Activated T-cell treated with anti-CD3 and anti-CD28 coated beads, Interleukin-2, amount 50 U/mL, for 24 hours (primary cell): ENCODE measurements at regions not wholly inside any gene's neighbourhood (a gene's known extent, or its start where the extent isn't known, plus 50 kb on each side); places are given as distances from the start of the nearest gene placed in this dataset.

ENCODE experiments used
- DNase-seq: peaks from one replicate; pipeline ENCODE4 v3.0.0-alpha.2; 2020
- H3K27ac Mint-ChIP-seq: 2 replicates; pipeline ENCODE4 v1.8.0; 2020; ENCODE audit warnings: mild to moderate bottlenecking, mixed read lengths
- H3K27me3 Mint-ChIP-seq: 2 replicates; pipeline ENCODE4 v1.8.0; 2020; ENCODE audit warnings: mixed read lengths
- H3K36me3 Mint-ChIP-seq: 2 replicates; pipeline ENCODE4 v1.8.0; 2020; ENCODE audit warnings: low read depth, mixed read lengths
- H3K4me1 Mint-ChIP-seq: 2 replicates; pipeline ENCODE4 v1.8.0; 2020; ENCODE audit warnings: low read depth, mixed read lengths
- H3K4me3 Mint-ChIP-seq: 2 replicates; pipeline ENCODE4 v1.8.0; 2020; ENCODE audit warnings: mild to moderate bottlenecking, moderate library complexity, mixed read lengths
- H3K9me3 Mint-ChIP-seq: 2 replicates; pipeline ENCODE4 v1.8.0; 2020; ENCODE audit warnings: mixed read lengths

DNA sequence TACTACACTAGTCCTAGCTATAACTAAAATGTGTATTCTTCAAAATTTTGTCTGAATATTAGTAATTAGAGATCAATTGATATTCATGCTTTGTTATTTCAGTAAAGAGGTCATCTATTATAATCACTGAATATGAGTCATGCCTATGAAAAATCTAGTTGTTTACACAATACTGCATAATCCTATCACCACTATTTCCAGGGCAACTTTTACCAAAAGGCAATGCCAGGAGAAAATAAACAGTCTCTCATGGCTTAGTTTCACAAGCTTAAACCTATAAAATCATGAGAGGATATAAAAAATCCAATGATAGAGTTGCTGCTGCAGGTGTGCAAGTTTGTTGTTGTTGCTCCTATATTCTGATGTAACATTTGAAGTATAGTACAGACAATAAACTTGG is 149.9 kb upstream of the COL1A2 start:
- Mint-ChIP-seq H3K27me3 (no peaks in the 10 kb centered on the region), H3K9me3 (no peaks in the 10 kb centered on the region), H3K36me3 (no peaks in the 10 kb centered on the region), H3K4me3 (no peak overlapping the region), H3K27ac (no peak overlapping the region), H3K4me1 (no peaks in the 10 kb centered on the region)
- DNase-seq, result no peak

DNA sequence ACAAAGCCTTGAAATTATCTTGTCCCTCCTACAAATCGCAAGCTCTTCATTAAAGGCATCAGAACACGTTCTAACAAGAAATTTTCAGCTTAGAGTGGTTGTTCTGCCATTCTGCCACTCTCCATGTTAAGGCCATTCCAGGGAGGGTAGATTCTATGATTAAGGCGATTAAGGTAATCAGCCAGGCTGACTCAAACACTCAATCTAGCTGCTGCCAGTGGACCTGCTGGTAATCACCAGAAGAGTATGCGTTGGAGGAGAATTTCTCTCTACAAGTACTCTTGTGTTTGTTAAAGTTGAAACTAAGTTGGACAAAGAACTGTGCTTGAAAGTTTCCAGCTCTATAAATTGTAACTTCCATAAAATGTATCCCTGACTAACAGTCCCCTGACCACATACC is 149.2 kb upstream of the COL1A2 start:
- H3K4me3 Mint-ChIP-seq, result no peak overlapping the region
- no peak for DNase-seq
- no peaks in the 10 kb centered on the region for H3K4me1 Mint-ChIP-seq
- no peaks in the 10 kb centered on the region for H3K27me3 Mint-ChIP-seq
- H3K9me3 Mint-ChIP-seq, result no peaks in the 10 kb centered on the region
- H3K36me3 Mint-ChIP-seq, result no peaks in the 10 kb centered on the region
- no peak overlapping the region for H3K27ac Mint-ChIP-seq

DNA sequence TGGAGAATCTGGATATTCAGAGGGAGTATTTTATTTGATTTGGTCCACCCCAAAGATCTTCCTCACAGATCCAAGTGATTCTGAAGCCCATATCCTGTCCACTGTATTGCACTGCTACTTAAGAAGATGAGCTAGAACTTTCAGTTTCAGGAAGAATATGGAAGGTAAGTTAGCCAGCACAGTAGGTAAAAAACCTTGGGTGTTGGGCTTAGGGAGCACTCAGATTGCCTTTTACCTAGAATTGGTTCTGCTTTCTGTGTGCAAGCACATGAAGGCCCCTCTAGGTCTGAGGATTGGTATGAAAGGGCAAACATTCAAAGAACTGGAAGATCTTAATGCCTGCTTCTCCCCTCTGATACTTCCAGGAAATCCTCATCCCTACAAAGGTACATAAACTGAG is 146.7 kb upstream of the COL1A2 start:
- no peaks in the 10 kb centered on the region for H3K27me3 Mint-ChIP-seq
- no peak overlapping the region for H3K4me3 Mint-ChIP-seq
- DNase-seq, result no peak
- H3K9me3 Mint-ChIP-seq, result no peaks in the 10 kb centered on the region
- no peak overlapping the region for H3K27ac Mint-ChIP-seq
- no peaks in the 10 kb centered on the region for H3K36me3 Mint-ChIP-seq
- no peaks in the 10 kb centered on the region for H3K4me1 Mint-ChIP-seq

DNA sequence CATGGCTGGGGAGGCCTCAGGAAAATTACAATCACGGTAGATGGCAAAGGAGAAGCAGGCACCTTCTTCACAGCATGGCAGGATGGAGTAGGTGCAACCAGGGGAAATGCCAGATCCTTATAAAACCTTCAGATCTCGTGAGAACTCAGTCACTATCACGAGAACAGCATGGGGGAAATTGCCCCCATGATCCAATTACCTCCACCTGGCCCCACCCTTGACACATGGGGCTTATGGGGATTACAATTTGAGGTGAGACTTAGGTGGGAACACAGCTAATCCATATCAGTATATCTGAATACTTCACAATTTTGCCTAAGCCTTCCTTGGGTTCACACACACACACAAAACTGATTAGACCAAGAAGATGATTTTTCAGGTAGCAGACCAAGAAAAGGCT is 145.1 kb upstream of the COL1A2 start:
- DNase-seq, result no peak
- no peak overlapping the region for H3K4me3 Mint-ChIP-seq
- H3K36me3 Mint-ChIP-seq, result no peaks in the 10 kb centered on the region
- H3K27ac Mint-ChIP-seq, result no peak overlapping the region
- H3K9me3 Mint-ChIP-seq, result no peaks in the 10 kb centered on the region
- H3K27me3 Mint-ChIP-seq, result no peaks in the 10 kb centered on the region
- H3K4me1 Mint-ChIP-seq, result no peaks in the 10 kb centered on the region

DNA sequence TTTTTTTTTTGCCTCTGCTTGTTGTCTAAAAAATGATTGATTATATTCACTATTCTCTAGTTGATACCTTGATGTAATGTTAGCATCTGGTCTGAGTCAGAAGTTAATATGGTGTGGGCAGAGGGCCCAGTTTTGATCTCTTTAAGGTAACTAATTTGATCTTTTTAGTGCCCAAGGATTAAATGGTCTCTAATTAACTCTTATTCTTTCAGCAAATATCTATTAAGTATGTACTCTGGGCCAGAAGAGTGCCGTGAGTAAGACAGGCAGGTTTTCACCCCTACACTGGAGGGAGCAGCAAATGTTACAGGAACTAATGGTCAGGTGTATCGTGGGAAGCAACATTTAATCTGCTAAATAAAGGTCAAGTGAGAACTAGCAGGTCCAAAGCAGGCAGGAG is 144.6 kb upstream of the COL1A2 start:
- no peaks in the 10 kb centered on the region for H3K27me3 Mint-ChIP-seq
- H3K36me3 Mint-ChIP-seq, result no peaks in the 10 kb centered on the region
- DNase-seq, result no peak
- no peaks in the 10 kb centered on the region for H3K4me1 Mint-ChIP-seq
- H3K4me3 Mint-ChIP-seq, result no peak overlapping the region
- no peak overlapping the region for H3K27ac Mint-ChIP-seq
- H3K9me3 Mint-ChIP-seq, result no peaks in the 10 kb centered on the region

DNA sequence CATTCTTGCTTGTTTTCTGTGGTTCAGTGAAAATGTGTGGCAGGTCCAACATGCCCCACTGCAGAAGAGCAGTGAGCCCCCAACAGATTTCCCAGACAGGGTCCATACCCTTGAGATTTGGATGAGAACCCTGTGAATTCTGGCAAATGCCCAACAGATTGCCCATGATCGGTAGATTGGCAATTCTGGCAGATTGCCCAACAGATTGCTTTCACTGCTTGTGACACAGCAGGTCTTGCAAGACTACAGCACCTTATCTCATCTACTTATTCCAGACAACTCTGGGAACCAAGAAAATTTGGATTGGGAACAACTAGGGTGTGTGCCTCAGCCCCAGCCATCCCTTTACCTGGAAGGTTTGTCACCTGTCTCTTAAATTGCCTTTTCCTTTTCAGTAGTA is 143.7 kb upstream of the COL1A2 start:
- no peak overlapping the region for H3K4me3 Mint-ChIP-seq
- H3K9me3 Mint-ChIP-seq, result no peaks in the 10 kb centered on the region
- H3K36me3 Mint-ChIP-seq, result no peaks in the 10 kb centered on the region
- no peaks in the 10 kb centered on the region for H3K4me1 Mint-ChIP-seq
- H3K27me3 Mint-ChIP-seq, result no peaks in the 10 kb centered on the region
- DNase-seq, result no peak
- no peak overlapping the region for H3K27ac Mint-ChIP-seq

DNA sequence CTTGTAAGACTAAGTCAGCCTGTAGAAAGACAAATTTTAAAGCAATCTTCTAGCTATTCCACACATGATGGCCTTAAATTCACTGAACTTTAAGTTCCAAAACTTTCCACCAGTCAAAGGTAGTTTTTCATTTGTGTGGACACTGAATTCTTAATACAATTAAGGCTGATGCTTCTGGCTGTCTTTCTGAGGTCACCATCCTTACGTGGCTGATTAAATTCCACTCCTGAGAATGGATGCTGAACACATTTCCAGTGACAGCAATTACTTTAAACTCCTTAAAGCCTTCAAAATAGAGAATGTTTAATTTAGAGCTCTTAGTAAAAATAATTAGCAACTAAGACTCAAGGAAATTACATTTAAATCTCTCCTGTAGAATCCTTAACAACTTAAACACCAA is 142.6 kb upstream of the COL1A2 start:
- Mint-ChIP-seq H3K27me3 (no peaks in the 10 kb centered on the region), H3K4me3 (no peak overlapping the region), H3K9me3 (no peaks in the 10 kb centered on the region), H3K36me3 (no peaks in the 10 kb centered on the region), H3K27ac (no peak overlapping the region), H3K4me1 (no peaks in the 10 kb centered on the region)
- DNase-seq, result no peak

DNA sequence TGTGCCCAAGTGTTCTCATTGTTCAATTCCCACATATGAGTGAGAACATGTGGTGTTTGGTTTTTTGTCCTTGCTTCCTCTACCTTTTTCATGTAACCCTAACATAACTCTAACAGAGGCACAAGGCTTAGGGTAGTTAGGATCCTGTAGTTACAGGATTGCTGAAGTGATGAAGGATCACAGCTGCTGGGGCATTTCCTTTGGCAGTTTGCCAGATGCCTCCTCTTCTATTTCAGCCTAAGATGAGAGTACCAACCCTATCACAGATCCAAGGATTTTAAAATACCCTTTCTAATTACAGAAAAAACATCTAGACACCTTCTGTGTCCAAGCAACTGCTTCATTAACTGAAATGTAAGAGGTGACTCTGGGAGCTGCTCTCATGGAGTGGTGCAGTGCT is 141.7 kb upstream of the COL1A2 start:
- Mint-ChIP-seq H3K27ac (no peak overlapping the region), H3K27me3 (no peaks in the 10 kb centered on the region), H3K4me1 (no peaks in the 10 kb centered on the region), H3K9me3 (no peaks in the 10 kb centered on the region), H3K36me3 (no peaks in the 10 kb centered on the region), H3K4me3 (no peak overlapping the region)
- DNase-seq, result no peak

DNA sequence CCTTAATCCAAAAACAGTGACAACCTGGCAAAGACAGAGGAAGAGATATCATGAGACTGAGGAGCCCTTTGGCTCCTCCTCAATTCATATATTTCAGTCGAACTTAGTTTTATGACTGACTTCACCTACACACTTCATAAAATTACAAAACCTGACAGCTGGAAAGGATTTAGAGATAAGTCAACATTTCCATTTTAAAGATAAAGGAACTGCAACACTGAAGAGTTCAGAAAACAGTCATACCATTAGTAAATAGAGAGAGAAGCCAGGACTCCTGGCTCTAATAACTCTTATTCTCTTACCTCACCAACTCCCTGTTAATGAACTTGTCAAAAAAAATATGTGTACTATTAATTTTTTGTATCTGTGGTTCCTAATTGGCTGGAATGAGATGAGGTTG is 141.0 kb upstream of the COL1A2 start:
- Mint-ChIP-seq H3K27me3 (no peaks in the 10 kb centered on the region), H3K36me3 (no peaks in the 10 kb centered on the region), H3K27ac (no peak overlapping the region), H3K9me3 (no peaks in the 10 kb centered on the region), H3K4me3 (no peak overlapping the region), H3K4me1 (no peaks in the 10 kb centered on the region)
- DNase-seq, result no peak

DNA sequence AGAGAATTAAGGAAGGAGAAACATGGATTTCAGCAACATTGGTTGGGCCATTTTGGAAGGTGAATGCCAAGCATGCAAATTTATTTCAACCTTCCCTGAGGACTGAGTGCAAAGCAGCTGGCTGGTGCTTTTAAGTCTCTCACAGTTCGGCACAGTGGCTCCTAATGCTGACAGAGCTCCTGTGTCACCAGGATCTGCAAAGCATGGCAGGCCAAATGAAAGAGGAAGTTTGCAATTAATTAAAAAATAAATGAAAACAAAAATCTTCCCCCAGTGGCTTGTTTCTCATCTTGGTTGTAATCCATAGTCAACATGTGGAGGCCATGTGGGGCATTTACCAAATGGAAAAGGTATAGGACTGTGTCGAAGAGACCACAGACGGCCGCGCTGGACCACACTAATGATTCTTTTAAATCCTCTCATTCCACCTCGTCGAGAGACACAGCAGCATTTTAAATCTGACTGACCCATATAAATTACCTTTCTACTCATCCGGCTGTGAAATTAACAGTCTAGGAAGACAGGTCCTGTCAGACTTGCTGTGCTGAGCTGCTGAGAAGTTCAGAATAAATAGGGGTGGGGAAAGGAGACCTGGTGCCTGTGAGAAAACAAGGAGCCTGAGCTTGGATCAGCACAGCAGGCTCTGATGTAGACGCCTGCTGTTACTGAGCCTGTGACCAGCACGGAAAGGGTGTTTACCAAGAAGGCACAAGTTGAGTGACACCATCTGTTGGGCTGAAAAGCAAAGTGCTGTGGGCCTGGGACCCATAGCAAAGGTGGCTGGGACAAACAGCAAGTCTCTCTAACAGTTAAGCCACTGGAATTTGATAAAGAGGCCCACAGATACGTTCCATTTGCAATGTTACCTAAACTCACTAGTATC is 136.0 kb upstream of the COL1A2 start:
- no peak for DNase-seq
- no peak overlapping the region for H3K27ac Mint-ChIP-seq
- no peaks in the 10 kb centered on the region for H3K9me3 Mint-ChIP-seq
- H3K4me3 Mint-ChIP-seq, result no peak overlapping the region
- H3K36me3 Mint-ChIP-seq, result no peaks in the 10 kb centered on the region
- H3K27me3 Mint-ChIP-seq, result peaks cover 13% of the 10 kb centered on the region
- H3K4me1 Mint-ChIP-seq, result no peaks in the 10 kb centered on the region

DNA sequence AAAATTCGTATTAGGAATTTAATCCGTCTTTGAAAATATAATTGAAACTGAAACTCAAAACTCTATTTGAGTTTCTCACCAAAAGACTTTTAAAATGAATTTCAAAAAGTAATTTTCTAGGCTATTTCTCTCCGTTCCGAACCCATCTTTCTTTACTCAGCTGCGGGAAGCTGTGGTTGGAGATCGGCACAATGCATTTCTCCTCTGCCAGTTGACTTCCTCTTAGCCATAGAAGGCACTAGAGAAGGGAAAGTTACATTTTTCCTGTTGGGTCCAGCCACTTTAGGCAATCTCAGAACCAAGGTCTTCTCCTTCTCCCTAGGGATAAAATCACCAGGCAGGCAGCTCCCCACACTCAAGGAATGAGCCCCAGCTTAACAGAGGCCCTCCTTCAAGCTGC is 133.6 kb upstream of the COL1A2 start:
- Mint-ChIP-seq H3K27me3 (peaks cover 13% of the 10 kb centered on the region), H3K9me3 (no peaks in the 10 kb centered on the region), H3K4me1 (no peaks in the 10 kb centered on the region), H3K36me3 (no peaks in the 10 kb centered on the region), H3K4me3 (no peak overlapping the region), H3K27ac (no peak overlapping the region)
- no peak for DNase-seq

DNA sequence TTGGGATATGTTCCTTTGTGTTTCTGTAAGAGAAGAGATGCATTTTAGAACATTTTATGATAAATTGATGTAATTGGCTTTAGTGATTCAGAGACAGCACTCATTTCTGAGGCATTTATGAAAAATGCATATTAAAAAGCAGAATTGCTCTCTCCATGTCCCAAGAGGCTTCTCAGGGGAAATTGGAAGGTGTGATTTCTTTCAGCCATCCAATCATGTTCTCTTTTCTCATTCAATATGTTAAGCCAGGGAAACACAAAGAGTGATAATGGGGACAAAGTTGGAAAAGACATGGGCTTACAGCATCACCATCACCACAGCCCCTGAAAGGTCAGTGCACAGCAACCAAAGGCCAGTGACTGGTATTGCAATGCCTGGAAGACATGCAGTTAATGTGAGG is 129.9 kb upstream of the COL1A2 start:
- Mint-ChIP-seq H3K4me1 (no peaks in the 10 kb centered on the region), H3K4me3 (no peak overlapping the region), H3K27me3 (peaks cover 10% of the 10 kb centered on the region), H3K27ac (no peak overlapping the region), H3K36me3 (no peaks in the 10 kb centered on the region), H3K9me3 (no peaks in the 10 kb centered on the region)
- DNase-seq, result no peak

DNA sequence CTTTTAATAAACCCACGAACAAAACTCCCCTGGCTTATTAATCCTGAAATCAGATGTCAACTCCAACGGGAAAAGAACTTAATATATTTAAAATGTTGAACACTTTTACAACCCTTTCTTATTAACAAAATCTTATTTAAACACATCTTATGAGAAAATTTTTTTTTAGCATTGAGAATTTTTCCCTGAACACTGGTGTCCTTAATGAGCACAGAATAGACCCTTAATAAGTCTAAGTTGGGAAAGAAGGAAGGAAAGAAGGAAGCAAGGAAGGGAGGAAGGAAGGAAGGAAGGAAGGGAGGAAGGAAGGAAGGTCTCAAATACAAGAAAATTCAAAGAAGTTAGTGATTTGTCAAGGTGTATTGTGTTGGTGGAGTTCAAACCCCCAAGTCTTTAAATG is 129.2 kb upstream of the COL1A2 start:
- Mint-ChIP-seq H3K4me3 (no peak overlapping the region), H3K9me3 (no peaks in the 10 kb centered on the region), H3K27ac (no peak overlapping the region), H3K4me1 (no peaks in the 10 kb centered on the region), H3K27me3 (peaks cover 10% of the 10 kb centered on the region), H3K36me3 (no peaks in the 10 kb centered on the region)
- DNase-seq, result no peak

DNA sequence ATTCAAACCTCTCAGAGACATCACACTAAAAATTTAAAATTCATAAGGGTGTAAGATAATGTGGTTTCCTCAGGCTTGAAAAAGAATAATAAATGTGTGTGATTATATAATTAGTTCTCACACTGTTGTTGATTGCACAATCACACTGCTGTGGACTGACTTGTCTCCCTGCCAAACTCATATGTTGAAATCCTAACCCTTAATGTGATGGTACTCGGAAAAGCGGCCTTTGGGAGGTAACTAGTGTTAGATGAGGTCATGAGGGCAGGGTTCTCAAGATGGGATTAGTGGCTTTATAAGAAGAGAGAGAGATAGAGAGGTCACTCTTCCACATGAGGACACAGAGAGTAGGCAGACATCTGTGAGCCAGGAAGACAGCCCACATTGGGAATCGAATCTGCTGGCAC is 128.5 kb upstream of the COL1A2 start:
- Mint-ChIP-seq H3K36me3 (no peaks in the 10 kb centered on the region), H3K4me3 (no peak overlapping the region), H3K9me3 (no peaks in the 10 kb centered on the region), H3K27me3 (peaks cover 10% of the 10 kb centered on the region), H3K27ac (no peak overlapping the region), H3K4me1 (no peaks in the 10 kb centered on the region)
- no peak for DNase-seq

DNA sequence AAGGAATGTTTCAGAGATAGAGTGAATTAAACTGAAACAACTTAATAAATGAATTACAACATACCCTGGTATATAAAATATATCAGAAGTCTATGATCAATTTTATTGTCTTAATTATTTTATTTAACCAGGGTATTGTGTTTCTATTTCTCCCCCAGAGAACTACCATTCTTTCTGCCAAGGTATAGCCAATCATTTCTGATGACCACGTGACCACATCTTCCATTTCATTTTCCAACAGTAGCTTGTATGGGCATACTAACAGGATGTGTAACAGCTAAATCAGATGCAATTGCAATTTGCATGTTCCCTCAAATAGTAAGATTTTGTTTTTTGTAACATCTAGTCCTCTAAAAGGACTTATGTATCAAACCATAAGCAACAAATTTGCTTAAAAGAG is 123.9 kb upstream of the COL1A2 start:
- H3K27ac Mint-ChIP-seq, result no peak overlapping the region
- no peaks in the 10 kb centered on the region for H3K9me3 Mint-ChIP-seq
- no peaks in the 10 kb centered on the region for H3K36me3 Mint-ChIP-seq
- H3K4me1 Mint-ChIP-seq, result no peaks in the 10 kb centered on the region
- H3K4me3 Mint-ChIP-seq, result no peak overlapping the region
- no peak for DNase-seq
- peaks cover 6% of the 10 kb centered on the region for H3K27me3 Mint-ChIP-seq
